Hepatocyte (in vitro differentiated cells): ENCODE measurements at regions not wholly inside any gene's neighbourhood (a gene's known extent, or its start where the extent isn't known, plus 50 kb on each side); places are given as distances from the start of the nearest gene placed in this dataset.

Experiments used
- CTCF ChIP-seq: fragments of 200-600 bp; sonication (generic); IDR thresholded peaks from 2 replicates; pipeline ENCODE4 v1.5.1; 2016; ENCODE audit warnings: antibody characterized with exemption, mild to moderate bottlenecking; ENCODE audit not compliant: poor library complexity
- EZH2 ChIP-seq: fragments of 200-600 bp; sonication (generic); IDR thresholded peaks from 2 replicates; pipeline ENCODE4 v1.6.1; 2016; ENCODE audit warnings: antibody characterized with exemption, mild to moderate bottlenecking, borderline replicate concordance
- EZH2phosphoT487 ChIP-seq: fragments of 200-600 bp; sonication (generic); IDR thresholded peaks from one replicate; pipeline ENCODE4 v1.6.1; 2018; ENCODE audit warnings: antibody characterized with exemption, mild to moderate bottlenecking, low read depth, moderate library complexity; ENCODE audit not compliant: unreplicated experiment, severe bottlenecking

GRCh38 chr6:167426084-167426483 lies 101.2 kb downstream of the TTLL2 start:
- no peak for TF ChIP-seq CTCF
- TF ChIP-seq EZH2phosphoT487: no peak
- TF ChIP-seq EZH2: no peak
